ENCODE measurements at regions not wholly inside any gene's neighbourhood (a gene's known extent, or its start where the extent isn't known, plus 50 kb on each side); places are given as distances from the start of the nearest gene placed in this dataset.

DNA sequence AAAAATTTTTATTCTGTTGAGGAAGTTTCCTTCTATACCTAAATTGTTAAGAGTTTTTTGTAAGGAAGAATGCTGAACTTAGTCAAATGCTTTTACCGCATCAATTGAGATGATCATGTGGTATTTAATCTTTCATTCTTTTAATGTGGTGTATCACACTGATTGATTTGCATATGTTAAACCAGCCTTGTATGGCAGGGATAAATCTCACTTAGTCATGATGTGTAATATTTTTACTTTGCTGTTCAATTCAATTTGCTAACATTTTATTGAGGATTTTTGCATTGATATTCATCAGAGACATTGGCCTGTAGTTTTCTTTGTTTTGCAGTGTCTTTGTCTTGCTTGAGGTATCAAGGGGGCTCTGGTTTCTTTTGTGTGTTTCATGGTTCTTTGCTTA, 125.3 kb upstream of the MEF2C start:
- TF ChIP-seq POLR2AphosphoS5 (IDR thresholded peaks at IDR 0.05; ENCODE audit: low read depth, low read length) (no peak), POLR2A (IDR thresholded peaks at IDR 0.05; ENCODE audit: low read depth, low read length) (no peak)

Data from GM12892 (cell line).